IMR-90 (cell line): ENCODE measurements at regions not wholly inside any gene's neighbourhood (a gene's known extent, or its start where the extent isn't known, plus 50 kb on each side); places are given as distances from the start of the nearest gene placed in this dataset.

Source experiments
- NFE2L2 ChIP-seq: fragments of 150-350 bp; IDR thresholded peaks from 2 replicates; pipeline ENCODE4 v1.6.1; 2016; ENCODE audit warnings: low read depth, mild to moderate bottlenecking, low read length
- POLR2A ChIP-seq: IDR thresholded peaks from 2 replicates; pipeline ENCODE4 v1.6.1; 2012; ENCODE audit warnings: mild to moderate bottlenecking, low read depth, low read length
- TF ChIP-seq, protein P1 (sequence below): conservative IDR thresholded peaks from 2 replicates; pipeline ENCODE4 v1.5.1; 2012; ENCODE audit warnings: mild to moderate bottlenecking, low read depth, low read length, improper control_type of control experiment

DNA sequence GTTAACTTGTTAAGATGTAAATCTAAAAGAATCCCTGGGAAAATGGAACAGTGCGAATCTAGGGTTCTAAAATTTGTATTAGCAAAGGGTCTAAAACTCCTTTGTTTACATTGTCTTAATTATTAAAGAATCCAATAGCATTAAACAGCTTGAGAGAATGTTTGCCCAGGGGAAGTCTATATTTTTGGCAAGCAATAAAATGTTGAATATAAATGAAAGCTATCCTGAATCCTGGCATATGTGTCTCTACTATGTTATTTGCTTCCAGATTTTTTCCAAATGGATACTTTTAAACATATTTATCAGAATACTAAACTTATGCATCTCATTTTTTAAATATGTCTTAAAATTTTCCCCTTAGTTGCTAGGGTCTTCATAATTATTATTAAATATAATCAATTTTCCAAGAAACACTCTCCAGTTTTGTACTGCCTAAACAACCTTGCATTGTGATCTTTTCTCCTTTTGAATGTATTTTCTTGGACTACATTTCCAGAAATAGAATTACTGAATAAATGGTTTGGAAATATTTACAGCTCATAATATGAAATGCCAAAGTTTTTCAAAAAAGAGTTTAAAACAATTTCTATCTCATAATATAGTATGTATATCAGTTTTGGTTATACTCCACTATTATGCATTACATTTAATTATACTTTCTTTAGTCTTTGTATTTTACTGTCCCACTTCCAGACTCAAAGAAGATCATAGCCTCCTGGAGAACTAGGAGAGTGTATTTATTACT lies 304.8 kb downstream of the USP25 start:
- TF ChIP-seq, protein P1, sequence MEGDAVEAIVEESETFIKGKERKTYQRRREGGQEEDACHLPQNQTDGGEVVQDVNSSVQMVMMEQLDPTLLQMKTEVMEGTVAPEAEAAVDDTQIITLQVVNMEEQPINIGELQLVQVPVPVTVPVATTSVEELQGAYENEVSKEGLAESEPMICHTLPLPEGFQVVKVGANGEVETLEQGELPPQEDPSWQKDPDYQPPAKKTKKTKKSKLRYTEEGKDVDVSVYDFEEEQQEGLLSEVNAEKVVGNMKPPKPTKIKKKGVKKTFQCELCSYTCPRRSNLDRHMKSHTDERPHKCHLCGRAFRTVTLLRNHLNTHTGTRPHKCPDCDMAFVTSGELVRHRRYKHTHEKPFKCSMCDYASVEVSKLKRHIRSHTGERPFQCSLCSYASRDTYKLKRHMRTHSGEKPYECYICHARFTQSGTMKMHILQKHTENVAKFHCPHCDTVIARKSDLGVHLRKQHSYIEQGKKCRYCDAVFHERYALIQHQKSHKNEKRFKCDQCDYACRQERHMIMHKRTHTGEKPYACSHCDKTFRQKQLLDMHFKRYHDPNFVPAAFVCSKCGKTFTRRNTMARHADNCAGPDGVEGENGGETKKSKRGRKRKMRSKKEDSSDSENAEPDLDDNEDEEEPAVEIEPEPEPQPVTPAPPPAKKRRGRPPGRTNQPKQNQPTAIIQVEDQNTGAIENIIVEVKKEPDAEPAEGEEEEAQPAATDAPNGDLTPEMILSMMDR, result no peak
- no peak for TF ChIP-seq POLR2A
- TF ChIP-seq NFE2L2, result no peak
